GM04503 (cell line): ENCODE measurements at regions not wholly inside any gene's neighbourhood (a gene's known extent, or its start where the extent isn't known, plus 50 kb on each side); places are given as distances from the start of the nearest gene placed in this dataset.

ENCODE experiments used
- DNase-seq: peaks from one replicate; pipeline ENCODE4 v3.0.0-alpha.2; 2012; ENCODE audit warnings: low read depth

DNA sequence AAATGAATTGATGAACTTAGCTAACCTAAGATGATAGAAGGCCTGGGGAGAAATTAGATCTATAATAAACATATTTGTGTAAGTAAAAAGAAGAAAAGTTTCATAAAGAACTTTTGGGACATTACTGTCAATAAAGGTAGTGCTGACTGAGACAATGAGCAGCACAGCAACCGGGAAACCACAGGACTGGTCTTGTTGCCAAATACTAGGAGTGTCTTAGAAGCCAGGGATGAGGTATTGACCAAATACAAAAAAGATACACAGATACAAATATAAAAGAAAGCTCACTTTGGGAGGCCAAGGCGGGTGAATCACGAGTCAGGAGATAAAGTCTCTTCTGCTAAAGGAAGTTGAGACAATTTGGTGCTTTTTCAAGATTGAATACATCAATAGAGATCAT is 362.4 kb upstream of the ZNF385D start:
- DNase-seq = no peak

DNA sequence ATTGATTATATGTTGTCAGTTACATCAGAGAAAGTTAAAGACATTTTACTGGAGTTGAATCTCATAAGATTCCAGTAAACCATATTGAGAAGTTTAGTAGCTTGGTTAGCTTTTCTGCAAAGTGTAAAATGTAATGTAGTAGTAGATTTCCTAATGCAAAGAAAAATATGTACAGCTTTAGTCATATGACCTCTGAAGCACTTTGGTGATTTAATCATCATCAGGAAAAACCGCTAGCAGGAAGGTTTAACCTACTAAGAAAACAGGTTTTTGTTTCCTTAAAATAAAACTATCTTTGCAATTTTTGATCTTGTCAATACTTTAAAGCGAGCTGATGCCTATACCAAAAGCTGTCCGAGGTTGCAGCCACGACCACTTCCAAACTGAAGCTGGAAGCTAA is 364.6 kb upstream of the ZNF385D start:
- no peak for DNase-seq

DNA sequence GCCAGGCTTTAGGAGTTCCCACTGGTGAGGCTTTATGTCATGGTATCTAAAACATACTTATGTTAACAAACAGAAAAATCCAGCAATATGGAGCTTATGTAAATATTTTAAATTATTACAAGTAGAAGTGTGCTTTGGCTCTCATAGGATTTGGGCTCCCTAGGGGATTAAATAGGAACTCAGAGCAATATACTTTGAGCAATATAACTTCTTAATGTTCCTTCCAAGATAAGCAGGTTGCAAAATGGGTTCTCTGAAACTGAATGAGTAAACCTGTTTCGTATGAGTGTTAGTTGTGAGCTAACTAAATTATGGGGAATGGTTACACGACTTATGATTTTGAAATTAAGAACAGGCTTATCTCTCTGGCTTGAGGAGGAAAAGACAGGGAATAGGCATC is 366.1 kb upstream of the ZNF385D start:
- DNase-seq = no peak

DNA sequence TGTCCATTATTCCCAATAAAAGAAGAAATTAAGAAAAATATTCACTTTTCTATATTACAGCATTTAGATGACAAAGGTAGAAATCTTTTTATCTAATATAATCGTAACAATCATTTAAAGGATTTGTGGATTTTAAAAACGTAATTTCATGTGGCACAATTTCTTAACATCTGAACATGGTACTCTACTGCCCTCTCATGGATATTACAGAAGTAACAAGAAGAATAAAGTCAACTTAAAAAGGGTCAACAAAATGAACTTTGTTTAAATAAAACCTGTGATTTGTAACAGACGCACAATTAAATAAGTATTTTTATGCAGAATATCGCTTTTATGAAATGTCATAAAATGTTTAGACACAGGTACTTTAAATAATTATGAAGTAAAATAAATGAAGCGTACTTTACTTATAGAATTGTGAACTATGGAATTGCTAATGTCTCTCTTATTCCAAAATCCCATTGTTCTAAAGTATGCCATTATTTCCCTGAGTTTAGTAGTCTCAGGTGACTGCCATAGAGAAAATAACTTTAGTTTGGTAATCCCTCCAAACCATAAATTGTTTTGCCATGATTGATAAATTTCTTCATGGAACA is 366.8 kb upstream of the ZNF385D start:
- no peak for DNase-seq

DNA sequence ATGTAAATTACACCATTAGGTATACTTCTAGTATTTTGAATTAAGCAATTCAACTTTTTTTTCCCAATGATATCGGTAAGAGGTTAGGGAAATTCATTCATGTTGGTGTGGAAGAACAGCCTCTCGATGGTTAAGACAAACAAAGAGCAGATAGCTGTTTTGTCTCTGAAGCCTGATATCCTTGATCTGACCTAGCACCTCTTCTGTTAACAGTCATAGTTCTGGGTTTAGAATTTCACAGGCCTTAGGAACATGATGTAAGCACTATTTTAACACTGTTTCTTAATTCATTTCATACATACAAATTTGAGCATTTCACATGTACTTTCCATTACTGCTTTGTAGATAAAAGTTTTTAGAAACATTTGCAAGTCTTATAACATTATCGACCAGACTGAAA is 367.5 kb upstream of the ZNF385D start:
- DNase-seq = no peak

DNA sequence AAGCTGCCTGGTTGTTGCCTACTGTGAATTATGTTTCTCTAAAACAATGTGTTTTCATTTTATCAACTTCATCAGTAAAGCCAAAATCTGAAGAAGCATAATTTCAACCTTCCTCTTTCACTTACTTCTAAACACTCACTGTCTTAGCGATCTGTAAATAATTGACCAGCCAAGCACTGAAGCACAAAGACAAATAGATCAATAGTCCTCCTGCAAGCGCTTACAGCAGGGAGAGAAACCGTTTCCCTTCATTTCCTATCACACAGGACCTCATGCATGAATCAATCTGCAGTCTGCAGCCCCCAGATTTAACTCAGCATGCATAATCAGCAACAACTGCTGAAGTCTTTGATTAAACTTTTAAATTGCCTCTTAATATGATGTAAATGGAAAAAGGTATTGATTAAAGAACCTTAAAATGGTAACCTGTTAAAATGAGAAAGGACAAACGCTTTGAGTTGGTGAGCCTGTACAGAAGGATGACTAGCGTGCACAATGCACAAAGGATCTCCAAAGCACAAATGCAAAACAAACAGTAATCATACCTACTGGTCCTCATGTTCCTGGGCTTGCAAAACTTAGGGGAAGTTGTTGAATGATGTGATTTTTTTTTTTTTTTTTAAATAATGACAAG is 370.2 kb upstream of the ZNF385D start:
- DNase-seq = no peak

DNA sequence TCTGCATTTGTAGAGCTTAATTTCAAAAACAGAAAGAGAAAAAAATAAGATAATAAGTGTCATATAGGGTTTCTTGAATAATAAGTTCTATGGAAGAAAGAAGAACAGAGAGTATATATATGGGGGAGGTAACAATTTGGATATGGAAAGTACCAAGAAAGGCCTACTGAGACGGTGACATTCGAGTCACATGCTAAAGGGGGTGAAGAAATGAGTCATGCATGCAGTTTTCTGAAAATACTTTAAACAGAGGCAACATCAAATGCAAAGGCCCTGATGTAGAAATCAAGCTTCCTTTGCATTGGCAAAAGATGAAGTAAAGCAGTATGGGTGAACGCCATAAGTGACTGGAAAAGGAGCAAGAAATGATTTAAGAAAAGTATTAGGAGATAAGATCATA is 371.6 kb upstream of the ZNF385D start:
- DNase-seq = no peak

DNA sequence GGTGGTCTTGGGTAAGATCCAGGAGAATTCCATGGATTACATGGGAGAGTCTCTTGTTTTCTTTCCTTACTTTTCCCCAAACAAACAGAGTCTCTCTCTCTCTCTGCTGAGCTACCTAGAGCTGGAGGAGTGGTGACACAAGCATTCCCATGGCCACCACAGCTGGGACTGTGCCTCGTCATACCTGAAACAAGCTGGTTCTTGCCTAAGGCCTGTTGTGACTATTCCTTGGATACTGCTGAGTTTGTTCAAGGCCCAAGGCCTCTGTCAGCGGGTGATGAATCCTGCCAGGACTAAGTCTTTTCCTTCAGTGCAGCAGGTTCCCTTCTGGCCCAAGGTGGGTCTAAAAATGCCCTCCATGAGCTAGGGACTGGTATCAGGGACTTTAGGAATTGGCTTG is 378.1 kb upstream of the ZNF385D start:
- DNase-seq = no peak

DNA sequence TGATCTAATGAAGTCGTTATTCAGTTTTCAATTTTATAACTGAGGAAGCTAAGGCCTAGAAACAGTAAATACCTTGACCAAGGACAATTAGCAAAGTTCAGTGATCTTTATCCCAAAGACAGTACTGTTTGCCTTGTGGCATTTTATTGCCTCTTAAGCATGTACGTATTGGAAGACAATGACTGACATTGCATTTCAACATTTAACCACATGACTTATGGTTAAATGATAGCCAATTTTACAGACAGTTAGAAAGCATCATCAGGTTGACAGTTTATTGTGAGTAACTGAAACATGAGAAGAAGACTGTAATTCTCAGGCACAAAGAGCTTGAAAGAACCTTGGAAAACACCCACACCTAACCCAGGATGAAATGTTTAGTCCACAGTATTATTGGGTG is 390.8 kb upstream of the ZNF385D start:
- DNase-seq = no peak

DNA sequence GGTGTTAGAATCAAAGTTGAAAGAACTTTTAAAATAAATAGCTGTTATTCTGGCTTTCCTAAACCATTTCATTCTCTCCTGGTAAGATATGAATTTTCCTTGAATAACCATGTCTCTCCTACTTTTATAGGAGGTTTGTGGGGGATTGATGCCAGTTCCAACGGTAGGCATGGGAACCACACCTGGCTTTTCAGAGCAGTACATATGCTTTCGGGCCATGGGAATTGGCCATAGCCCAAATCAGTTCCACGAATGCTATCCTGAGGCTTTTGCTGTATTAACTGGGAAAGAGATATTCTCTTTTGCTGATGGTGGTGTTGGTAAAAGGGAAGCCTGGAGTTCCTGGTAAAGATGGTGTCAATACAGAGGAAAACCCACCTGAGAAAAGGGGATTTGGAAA is 396.2 kb upstream of the ZNF385D start:
- DNase-seq = no peak

DNA sequence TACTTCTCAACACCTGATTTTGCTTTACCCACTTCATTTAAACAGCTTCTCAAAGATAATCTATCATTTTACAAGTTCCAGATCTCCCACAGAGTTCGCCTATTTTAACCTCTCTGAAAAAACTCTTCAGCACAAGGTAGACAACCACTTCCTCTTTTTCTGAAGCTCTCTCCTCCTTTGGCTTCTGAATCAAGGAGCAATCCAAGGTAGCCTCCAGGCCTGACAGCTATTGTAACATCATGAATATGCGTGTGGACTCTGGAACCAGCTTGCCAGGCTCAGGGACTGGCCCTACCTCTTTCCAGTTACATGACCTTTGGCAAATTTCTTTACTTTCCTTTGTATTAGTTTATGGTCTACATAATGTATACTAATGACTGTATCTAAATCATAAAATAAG is 405.9 kb upstream of the ZNF385D start:
- DNase-seq = no peak

DNA sequence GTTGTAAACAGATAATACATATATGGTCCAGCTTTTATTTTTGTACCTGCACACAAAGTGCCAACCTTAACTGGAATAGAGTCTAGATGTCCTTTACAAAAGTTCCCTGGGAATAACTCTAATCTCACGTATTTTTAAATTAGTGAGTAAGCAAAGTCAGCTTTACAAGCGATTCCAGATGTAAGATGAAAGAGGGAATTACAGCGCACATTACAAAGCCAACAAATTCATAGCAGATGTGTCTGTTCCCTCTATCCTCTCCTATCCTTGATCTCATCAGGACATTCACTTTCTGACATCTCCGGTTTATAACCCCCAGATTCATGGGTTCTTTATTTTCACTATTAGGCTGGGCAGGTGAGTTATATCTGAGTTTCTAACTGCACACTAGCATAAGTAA is 406.8 kb upstream of the ZNF385D start:
- no peak for DNase-seq

DNA sequence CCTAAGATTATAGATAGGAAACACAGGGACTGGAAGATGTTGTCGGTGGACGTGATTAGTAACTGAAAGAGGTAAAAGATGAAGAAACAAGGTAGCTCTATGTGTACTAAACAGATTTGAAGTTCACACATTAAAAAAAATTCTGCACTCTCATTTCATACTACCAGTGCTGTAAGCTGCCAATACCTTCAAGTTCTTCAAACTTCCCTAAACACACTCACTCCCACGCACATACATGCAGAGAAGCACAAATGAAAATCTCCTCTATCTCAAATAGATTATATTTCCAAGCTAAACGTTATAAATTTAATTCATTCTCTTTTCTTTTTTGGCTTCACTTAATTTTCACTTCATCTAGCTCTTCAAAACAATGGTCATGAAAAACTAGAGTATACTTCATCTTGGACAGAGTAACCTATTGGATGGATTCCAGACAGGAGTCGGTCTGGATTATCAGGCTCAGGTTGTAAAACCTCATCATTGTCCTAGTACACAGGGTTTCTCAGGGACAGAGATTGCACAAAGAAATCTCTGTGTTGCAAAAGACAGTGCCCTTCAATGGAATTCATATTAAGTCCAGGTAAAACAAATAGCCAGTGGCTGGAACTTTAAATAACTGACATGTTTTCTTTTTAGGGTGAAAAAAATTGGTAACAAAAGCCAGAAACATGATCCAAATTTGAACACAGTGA is 408.1 kb upstream of the ZNF385D start:
- no peak for DNase-seq

DNA sequence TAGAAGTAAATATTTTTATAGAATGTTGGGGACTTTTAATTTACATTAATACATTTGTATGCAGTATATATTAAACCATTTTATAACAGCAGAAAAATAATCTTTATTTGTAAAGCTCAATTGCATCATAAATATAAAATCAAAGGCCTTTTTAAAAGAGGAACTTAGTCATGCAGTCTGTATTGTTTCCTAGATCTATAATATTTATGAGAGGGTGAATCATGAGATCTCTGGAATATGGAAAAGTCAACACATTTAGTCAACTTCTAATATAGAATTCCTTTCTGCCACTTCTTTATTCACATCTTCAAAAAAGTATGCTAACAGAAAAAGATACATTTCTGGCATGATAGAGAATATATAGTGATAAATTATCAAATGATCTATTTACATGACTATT is 410.3 kb upstream of the ZNF385D start:
- no peak for DNase-seq

DNA sequence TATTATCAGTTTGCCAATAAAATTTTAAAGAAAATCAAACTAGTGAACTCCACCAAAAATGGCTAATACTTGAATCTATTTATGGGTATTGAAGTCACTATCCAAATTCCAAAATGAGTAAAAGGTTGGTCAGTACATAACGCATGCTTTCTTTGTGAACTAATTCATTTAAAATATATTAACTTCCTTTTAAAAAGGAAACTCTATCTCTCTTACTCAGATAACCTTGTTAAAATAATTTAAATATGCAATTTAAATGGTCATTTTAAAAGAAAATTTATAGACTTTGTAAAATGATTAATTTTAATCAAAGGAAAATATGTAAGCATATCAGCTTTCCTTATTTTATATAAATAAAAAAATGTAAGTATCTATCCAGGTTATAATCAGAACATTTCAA is 419.4 kb upstream of the ZNF385D start:
- DNase-seq = no peak

DNA sequence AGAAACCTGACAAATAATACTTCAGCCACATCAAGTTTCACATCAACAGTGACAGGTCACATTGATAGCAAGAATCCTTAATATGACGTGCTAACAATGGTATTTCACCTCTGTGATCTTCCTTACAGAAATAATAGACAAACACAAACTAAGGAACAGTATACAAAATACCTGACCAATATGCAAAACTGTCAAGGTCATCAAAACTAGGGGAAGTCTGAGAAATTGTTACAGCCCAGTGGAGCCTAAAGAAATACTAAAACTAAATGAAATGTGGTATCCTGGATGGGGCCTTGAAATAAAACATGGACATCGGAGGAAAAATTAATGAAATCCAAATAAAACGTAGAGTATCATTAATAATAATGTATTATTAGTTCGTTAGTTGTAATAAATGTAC is 422.0 kb upstream of the ZNF385D start:
- no peak for DNase-seq

DNA sequence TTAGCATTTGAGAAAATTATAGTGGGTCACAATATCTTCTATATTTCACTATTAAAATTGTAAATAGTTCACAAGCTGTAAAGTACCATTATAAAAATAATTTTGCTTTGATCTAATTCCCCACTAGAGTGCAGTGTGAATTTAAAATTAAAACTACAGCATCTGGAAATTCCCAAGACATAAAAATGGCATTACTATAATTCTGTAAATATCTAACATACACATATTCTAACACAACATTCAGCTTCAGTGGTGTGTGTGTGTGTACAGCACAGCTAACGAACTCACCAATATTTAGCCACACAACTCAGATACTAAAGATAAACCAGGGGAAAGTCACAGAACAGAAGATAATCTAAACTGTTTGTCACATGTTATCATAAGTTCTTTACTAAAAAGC is 424.9 kb upstream of the ZNF385D start:
- no peak for DNase-seq

DNA sequence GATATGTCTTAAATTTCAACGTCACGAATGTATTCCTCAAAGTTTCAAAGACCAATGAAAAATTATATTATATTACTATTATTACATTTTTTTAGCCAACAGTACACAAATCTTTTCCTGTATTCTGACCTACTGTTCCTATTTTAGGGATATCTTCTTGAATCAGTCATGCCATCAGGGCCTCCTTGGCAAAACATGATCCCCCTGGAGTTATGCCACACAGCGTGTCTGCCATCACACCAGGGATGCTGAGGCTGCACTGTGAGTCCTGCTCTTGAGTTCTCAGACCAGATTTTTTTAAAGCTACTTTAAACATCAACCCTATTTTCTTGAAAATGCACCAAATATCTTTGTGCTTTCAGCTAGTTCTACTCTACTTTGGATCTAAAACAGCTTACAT is 425.9 kb upstream of the ZNF385D start:
- no peak for DNase-seq

DNA sequence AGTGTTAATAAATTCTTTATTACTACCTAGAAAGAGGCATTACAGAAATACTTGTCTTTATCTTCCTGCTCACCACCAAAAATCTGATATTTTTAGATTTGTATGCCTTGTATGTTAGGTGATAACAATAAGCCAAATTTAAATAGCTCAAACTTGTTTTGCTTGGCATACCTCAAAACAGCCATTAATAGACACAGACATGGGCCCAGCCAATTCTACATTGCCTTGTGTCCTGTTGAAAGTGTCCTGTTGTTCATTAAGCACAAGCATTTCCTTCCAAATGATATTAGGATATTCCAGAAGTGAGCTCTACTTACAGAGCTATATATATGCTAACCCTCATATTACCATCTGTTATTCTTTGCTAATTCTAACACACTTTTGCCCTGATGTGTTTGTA is 438.6 kb upstream of the ZNF385D start:
- DNase-seq = no peak

DNA sequence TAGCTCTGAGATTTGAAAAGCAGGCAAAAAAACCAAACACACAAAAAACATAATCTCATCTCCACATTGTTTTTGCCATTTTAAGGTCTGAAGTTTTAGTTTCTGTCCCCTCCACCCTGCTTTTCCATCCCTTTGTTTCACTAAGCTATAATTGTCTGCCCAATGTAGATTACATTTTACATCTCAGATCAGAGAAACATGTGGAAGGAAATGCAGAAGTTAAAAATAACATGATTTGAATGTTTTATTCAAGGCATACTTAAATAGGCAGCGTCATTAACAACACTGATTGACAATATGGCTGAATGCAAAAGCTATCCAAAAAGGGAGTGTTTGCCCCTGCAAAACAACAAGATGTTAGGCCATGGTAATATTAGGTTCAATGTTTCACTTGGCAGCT is 448.1 kb upstream of the ZNF385D start:
- DNase-seq = no peak

DNA sequence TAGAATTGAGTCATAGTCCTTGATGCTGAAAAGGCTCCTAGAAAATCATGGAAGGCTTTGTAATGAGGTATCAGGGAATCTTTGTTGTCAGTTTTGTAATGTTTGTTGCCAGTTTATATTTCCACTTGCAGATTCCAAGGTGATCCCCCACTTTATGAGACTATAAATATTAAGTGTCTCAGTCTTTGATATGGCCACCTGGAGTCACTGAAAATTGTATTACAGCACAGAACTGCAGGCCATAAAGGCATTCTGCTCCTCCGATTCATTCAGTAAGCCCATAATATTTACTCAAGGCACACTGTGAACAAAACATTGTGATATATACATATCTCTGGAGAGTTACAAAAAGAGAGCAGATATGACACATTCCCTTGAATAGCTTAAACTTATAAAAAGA is 457.8 kb upstream of the ZNF385D start:
- DNase-seq = no peak

DNA sequence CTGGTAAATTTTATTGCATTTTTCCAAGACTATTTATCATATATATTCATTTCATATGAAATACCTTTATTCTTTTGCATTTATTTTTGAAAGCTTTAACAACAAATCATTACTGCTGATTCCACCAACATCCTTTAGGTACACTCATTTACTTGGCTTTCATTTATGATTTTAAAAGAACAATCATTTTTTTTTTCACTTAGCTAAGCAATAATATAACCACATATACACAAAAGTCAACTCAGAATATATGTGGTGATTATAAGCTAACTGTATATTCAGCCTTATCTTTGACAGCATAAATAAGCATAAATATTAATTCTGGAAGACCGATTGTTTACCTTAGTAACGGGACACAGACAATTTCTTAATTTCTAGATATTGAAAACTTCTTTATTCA is 458.6 kb upstream of the ZNF385D start:
- no peak for DNase-seq

DNA sequence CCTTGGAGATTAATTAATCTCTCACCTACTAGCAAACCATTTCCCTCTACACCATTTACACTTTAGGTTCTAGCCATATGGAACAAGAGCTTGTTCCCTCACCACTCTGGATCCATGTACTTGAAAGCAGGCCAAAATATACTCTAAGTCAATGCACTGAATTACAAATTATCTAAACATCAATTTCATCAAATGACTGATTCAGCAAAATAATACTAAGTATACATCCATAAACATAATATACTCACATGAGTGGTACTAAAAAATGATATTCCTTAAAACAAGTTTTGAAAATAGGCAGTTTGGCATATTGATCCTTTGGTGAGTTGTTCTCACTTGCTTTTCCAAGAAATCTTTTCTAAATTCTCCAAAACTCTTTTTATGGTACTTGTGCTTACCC is 459.7 kb upstream of the ZNF385D start:
- no peak for DNase-seq

DNA sequence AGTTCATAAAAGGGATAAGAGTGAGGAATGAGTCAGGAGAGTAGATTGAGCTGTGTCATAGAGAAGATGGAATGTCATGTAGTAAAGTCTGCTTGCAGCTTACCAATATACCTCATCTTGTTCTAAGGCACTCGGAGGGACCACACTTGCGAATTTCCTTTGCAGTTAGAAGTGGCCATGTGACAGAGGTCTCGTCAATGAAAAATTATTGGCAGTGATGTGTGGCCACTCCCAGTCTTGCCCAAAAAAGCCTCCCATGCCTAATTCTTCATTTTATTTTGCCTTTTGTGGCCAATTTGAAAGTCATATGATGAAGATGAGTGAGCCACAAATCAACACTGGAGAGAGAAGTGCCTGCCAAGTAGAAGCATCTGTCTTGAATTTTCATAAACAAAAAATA is 465.6 kb upstream of the ZNF385D start:
- no peak for DNase-seq
